Colonic mucosa (tissue), 4 donors: ENCODE measurements at regions not wholly inside any gene's neighbourhood (a gene's known extent, or its start where the extent isn't known, plus 50 kb on each side); places are given as distances from the start of the nearest gene placed in this dataset.

Source experiments
- DNase-seq: peaks from one replicate; pipeline ENCODE4 v3.0.0-alpha.2; 2020
- H3K27ac ChIP-seq: fragments of 200-600 bp; one replicate; pipeline ENCODE4 v1.8.0; 2021
- H3K27me3 ChIP-seq: fragments of 200-600 bp; one replicate; pipeline ENCODE4 v1.8.0; 2021
- H3K36me3 ChIP-seq: fragments of 200-600 bp; one replicate; pipeline ENCODE4 v1.8.0; 2021
- H3K4me1 ChIP-seq: fragments of 200-600 bp; one replicate; pipeline ENCODE4 v1.8.0; 2021; ENCODE audit warnings: mild to moderate bottlenecking
- H3K4me3 ChIP-seq: fragments of 200-600 bp; one replicate; pipeline ENCODE4 v1.8.0; 2021
- H3K9ac ChIP-seq, 2 donors: one replicate each; pipeline ENCODE4 v1.7.0; 2013; ENCODE audit warnings: control low read depth in 2 of 2, low read depth in 2 of 2, low read length in 2 of 2
- H3K9me3 ChIP-seq: fragments of 200-600 bp; one replicate; pipeline ENCODE4 v1.8.0; 2021
- intact Hi-C: fragments of 100-400 bp; cut with DNase I; formaldehyde crosslinking; loops from one replicate; pipeline ENCODE4 v1.14.1; 2022
- TF ChIP-seq, protein P1 (sequence below): fragments of 200-600 bp; IDR thresholded peaks from one replicate; pipeline ENCODE4 v1.8.0; 2022; ENCODE audit warnings: antibody characterized with exemption, mild to moderate bottlenecking
- donor health status: healthy.
- donor health status: DM: no; HTN: no; CAD: no.
- donor health status: DM: no; HTN: no; CAD: no.

DNA sequence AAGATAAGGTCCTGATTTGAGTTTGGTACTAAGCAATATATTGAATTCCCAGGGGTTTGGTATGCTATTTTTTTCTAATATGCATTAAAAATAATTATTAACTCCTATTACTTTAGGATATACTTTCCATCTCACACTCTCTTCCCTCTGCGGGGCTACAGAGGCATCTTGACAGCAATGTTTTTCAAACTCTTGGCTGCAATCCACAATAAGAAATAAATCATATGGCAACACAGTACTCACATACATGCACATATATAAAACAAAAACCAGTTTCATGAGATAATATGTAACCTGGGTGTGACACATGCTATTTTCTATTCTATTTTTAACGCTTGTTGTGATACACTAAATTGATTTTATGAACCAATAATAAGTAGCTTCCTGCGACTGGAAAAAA, 189.5 kb downstream of the UNC5CL start:
- Histone ChIP-seq H3K4me1 (no peaks in the 10 kb centered on the region), H3K27ac (no peak overlapping the region), H3K27me3 (no peaks in the 10 kb centered on the region), H3K36me3 (no peaks in the 10 kb centered on the region), H3K4me3 (no peak overlapping the region), H3K9me3 (no peaks in the 10 kb centered on the region), H3K9ac (no peak overlapping the region)
- DNase-seq: no peak
- TF ChIP-seq, protein P1, sequence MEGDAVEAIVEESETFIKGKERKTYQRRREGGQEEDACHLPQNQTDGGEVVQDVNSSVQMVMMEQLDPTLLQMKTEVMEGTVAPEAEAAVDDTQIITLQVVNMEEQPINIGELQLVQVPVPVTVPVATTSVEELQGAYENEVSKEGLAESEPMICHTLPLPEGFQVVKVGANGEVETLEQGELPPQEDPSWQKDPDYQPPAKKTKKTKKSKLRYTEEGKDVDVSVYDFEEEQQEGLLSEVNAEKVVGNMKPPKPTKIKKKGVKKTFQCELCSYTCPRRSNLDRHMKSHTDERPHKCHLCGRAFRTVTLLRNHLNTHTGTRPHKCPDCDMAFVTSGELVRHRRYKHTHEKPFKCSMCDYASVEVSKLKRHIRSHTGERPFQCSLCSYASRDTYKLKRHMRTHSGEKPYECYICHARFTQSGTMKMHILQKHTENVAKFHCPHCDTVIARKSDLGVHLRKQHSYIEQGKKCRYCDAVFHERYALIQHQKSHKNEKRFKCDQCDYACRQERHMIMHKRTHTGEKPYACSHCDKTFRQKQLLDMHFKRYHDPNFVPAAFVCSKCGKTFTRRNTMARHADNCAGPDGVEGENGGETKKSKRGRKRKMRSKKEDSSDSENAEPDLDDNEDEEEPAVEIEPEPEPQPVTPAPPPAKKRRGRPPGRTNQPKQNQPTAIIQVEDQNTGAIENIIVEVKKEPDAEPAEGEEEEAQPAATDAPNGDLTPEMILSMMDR: no peak
- intact Hi-C loops: loop anchor here (5.0 kb wide), 1 partner anchor 522 kb away; no protein-coding TSS in a partner anchor

- Histone ChIP-seq H3K4me1 (no peaks in the 10 kb centered on the region), H3K9me3 (no peaks in the 10 kb centered on the region), H3K27me3 (no peaks in the 10 kb centered on the region), H3K9ac (no peak overlapping the region), H3K36me3 (no peaks in the 10 kb centered on the region), H3K27ac (no peak overlapping the region), H3K4me3 (no peak overlapping the region)
- no peak for DNase-seq
- intact Hi-C loops: loop anchor here (5.0 kb wide), 1 partner anchor 522 kb away; no protein-coding TSS in a partner anchor
- TF ChIP-seq, protein P1: no peak
Observed at GRCh38 chr6:40848868-40849514, 190.0 kb downstream of the UNC5CL start.

DNA sequence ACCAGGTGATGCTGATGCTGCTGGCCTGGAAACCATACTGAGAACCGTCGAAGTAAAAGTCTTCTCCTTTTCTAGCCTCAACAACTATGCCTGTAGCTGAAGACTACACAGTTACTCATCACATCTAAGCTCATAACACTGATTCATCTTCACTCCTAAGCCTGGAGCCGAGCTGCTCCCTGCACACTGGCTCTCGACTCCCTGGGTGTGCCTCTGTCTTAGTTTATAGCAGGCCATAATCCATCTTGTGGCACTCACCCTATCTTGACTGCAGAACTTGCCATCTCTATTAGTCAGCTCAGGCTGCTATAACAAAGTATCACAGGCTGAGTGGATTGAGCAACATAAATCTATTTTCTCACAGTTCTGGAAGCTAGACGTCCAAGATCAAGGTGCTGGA, 191.0 kb downstream of the UNC5CL start:
- Histone ChIP-seq H3K4me1 (no peaks in the 10 kb centered on the region), H3K27me3 (no peaks in the 10 kb centered on the region), H3K9me3 (no peaks in the 10 kb centered on the region), H3K27ac (no peak overlapping the region), H3K9ac (no peak overlapping the region), H3K4me3 (no peak overlapping the region), H3K36me3 (no peaks in the 10 kb centered on the region)
- peak; percentile 22 for DNase-seq
- TF ChIP-seq, protein P1: no peak
- intact Hi-C loops: loop anchor here (5.0 kb wide), 1 partner anchor 521 kb away; no protein-coding TSS in a partner anchor

GRCh38 chr6:40845553-40845952, 193.5 kb downstream of the UNC5CL start:
- Histone ChIP-seq H3K36me3 (no peaks in the 10 kb centered on the region), H3K9ac (no peak overlapping the region), H3K4me3 (no peak overlapping the region), H3K9me3 (no peaks in the 10 kb centered on the region), H3K27ac (no peak overlapping the region), H3K27me3 (no peaks in the 10 kb centered on the region), H3K4me1 (no peaks in the 10 kb centered on the region)
- intact Hi-C loops: loop anchor here (5.0 kb wide), 1 partner anchor 518 kb away; no protein-coding TSS in a partner anchor
- TF ChIP-seq, protein P1: peak; percentile 23
- peak; percentile 40 for DNase-seq

DNA sequence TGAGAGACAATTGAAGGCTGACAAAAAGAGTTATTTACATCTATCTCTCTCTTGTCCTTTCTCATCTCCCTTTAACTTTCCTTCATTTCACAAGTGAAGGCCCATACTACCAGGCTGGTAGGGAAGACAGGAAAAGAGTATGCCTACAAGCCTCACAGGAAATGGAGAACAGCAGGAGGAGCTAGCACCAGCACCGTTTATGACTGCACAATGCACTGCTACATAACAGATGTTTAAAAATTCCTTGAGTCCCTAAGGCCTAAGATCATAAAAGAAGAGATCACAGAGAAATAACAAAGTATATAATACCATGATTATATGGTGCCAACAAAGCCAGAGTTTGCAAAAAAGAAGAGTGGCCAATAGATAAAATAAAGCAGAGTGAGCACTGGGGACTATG, 194.8 kb downstream of the UNC5CL start:
- H3K4me3 ChIP-seq: no peak overlapping the region
- no peaks in the 10 kb centered on the region for H3K4me1 ChIP-seq
- H3K27ac ChIP-seq: no peak overlapping the region
- no peaks in the 10 kb centered on the region for H3K36me3 ChIP-seq
- intact Hi-C loops: no loop called here
- no peak overlapping the region for H3K9ac ChIP-seq
- TF ChIP-seq, protein P1: no peak
- no peaks in the 10 kb centered on the region for H3K27me3 ChIP-seq
- H3K9me3 ChIP-seq: no peaks in the 10 kb centered on the region
- DNase-seq: no peak
